ENCODE measurements at regions not wholly inside any gene's neighbourhood (a gene's known extent, or its start where the extent isn't known, plus 50 kb on each side); places are given as distances from the start of the nearest gene placed in this dataset.

DNA sequence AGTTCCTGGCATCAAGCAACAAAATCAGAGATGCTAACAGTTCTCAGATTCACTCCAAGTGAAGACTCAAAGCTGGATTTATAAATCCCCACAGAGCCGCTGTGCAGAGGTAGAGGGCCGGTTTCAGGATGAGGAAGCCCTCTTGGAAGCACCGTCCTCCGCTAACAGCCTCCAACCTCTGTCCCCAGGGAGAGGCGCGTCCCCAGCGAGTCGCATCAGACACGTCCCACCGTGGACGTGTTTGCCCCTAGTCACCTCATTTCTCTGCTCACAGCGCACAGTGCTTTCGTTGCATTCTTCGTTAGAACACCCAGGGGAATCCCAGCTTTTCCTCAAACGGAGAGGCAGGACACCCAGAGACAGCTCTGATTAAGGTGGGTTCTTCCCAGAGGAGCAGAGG lies 642.9 kb downstream of the BRD1 start:
- TF ChIP-seq, protein P1, sequence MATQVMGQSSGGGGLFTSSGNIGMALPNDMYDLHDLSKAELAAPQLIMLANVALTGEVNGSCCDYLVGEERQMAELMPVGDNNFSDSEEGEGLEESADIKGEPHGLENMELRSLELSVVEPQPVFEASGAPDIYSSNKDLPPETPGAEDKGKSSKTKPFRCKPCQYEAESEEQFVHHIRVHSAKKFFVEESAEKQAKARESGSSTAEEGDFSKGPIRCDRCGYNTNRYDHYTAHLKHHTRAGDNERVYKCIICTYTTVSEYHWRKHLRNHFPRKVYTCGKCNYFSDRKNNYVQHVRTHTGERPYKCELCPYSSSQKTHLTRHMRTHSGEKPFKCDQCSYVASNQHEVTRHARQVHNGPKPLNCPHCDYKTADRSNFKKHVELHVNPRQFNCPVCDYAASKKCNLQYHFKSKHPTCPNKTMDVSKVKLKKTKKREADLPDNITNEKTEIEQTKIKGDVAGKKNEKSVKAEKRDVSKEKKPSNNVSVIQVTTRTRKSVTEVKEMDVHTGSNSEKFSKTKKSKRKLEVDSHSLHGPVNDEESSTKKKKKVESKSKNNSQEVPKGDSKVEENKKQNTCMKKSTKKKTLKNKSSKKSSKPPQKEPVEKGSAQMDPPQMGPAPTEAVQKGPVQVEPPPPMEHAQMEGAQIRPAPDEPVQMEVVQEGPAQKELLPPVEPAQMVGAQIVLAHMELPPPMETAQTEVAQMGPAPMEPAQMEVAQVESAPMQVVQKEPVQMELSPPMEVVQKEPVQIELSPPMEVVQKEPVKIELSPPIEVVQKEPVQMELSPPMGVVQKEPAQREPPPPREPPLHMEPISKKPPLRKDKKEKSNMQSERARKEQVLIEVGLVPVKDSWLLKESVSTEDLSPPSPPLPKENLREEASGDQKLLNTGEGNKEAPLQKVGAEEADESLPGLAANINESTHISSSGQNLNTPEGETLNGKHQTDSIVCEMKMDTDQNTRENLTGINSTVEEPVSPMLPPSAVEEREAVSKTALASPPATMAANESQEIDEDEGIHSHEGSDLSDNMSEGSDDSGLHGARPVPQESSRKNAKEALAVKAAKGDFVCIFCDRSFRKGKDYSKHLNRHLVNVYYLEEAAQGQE (IDR thresholded peaks at IDR 0.05; ENCODE audit: insufficient replicate concordance, low read depth): no peak
- TF ChIP-seq, protein P2, sequence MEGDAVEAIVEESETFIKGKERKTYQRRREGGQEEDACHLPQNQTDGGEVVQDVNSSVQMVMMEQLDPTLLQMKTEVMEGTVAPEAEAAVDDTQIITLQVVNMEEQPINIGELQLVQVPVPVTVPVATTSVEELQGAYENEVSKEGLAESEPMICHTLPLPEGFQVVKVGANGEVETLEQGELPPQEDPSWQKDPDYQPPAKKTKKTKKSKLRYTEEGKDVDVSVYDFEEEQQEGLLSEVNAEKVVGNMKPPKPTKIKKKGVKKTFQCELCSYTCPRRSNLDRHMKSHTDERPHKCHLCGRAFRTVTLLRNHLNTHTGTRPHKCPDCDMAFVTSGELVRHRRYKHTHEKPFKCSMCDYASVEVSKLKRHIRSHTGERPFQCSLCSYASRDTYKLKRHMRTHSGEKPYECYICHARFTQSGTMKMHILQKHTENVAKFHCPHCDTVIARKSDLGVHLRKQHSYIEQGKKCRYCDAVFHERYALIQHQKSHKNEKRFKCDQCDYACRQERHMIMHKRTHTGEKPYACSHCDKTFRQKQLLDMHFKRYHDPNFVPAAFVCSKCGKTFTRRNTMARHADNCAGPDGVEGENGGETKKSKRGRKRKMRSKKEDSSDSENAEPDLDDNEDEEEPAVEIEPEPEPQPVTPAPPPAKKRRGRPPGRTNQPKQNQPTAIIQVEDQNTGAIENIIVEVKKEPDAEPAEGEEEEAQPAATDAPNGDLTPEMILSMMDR (IDR thresholded peaks at IDR 0.05; ENCODE audit: insufficient read depth, low read length): no peak
- no peak for TF ChIP-seq GABPA (IDR thresholded peaks at IDR 0.05; ENCODE audit: low read depth)

All from HL-60 (cell line).